ENCODE measurements at regions not wholly inside any gene's neighbourhood (a gene's known extent, or its start where the extent isn't known, plus 50 kb on each side); places are given as distances from the start of the nearest gene placed in this dataset.

DNA sequence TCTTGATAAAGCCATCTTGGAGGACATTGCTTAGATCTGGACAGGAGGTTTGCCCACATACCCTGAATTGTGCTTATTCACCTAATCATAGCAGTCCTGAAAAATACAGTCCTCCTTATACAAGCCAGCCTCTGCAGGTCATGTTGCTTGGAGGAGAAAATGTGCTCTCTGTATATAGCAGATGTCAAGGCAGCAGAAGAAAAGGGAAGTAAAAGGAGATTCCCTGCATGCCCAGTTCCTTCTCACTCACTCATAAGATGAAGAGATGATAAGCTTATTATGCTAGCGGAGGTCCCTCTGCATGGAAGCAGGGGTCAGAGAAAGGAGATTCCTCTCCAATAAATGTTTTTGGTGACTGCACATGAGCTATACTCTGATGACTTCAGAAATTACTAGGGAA lies 458.8 kb upstream of the ZMIZ1 start:
- TF ChIP-seq POLR2A (IDR thresholded peaks at IDR 0.05), result no peak
- TF ChIP-seq, protein P1, sequence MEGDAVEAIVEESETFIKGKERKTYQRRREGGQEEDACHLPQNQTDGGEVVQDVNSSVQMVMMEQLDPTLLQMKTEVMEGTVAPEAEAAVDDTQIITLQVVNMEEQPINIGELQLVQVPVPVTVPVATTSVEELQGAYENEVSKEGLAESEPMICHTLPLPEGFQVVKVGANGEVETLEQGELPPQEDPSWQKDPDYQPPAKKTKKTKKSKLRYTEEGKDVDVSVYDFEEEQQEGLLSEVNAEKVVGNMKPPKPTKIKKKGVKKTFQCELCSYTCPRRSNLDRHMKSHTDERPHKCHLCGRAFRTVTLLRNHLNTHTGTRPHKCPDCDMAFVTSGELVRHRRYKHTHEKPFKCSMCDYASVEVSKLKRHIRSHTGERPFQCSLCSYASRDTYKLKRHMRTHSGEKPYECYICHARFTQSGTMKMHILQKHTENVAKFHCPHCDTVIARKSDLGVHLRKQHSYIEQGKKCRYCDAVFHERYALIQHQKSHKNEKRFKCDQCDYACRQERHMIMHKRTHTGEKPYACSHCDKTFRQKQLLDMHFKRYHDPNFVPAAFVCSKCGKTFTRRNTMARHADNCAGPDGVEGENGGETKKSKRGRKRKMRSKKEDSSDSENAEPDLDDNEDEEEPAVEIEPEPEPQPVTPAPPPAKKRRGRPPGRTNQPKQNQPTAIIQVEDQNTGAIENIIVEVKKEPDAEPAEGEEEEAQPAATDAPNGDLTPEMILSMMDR (IDR thresholded peaks at IDR 0.05 in 4 of 5, conservative IDR thresholded peaks at IDR 0.05 in 1 of 5), result no peak
- no peaks in the 10 kb centered on the region for H3K36me3 ChIP-seq
- H3K4me3 ChIP-seq, result no peak overlapping the region
- H3K9me3 ChIP-seq, result peaks cover 0 to 7% (median 4%) of the 10 kb centered on the region in 3 donors
- in situ Hi-C loops (cut with MboI; ENCODE audit: low sequenced_read_pairs in 4 of 4), result no loop called here
- intact Hi-C loops (cut with DNase I; ENCODE audit: low total_unique reads), result no loop called here
- no peak for DNase-seq
- no peaks in the 10 kb centered on the region for H3K27me3 ChIP-seq
- no peaks in the 10 kb centered on the region for H3K4me1 ChIP-seq
- no peak for ATAC-seq
- no peak overlapping the region for H3K27ac ChIP-seq

DNA sequence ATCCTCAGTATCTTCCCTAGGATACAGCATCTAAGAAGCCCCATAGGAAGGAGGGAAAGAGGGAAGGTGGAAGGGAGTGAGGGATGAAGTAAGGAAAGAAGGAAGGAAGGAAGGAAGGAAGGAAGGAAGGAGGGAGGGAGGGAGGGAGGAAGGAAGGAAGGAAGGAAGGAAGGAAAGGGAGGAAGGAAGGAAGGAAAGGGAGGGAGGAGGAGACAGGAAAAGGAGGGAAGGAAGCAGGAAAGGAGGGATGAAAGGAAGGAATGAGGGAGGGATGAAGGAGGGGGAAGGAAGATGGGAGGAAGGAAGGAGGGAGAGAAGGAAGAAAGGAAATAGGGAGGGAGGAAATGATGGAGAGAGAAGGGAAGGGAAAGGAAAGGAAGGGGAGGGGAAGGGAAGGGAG lies 455.6 kb upstream of the ZMIZ1 start:
- Histone ChIP-seq H3K27me3 (no peaks in the 10 kb centered on the region), H3K27ac (no peak overlapping the region), H3K4me3 (no peak overlapping the region), H3K9me3 (peaks cover 0 to 7% (median 4%) of the 10 kb centered on the region in 3 donors), H3K36me3 (no peaks in the 10 kb centered on the region), H3K4me1 (no peaks in the 10 kb centered on the region)
- in situ Hi-C loops (cut with MboI; ENCODE audit: low sequenced_read_pairs in 4 of 4) (no loop called here), intact Hi-C loops (cut with DNase I; ENCODE audit: low total_unique reads) (no loop called here)
- ATAC-seq, result no peak
- DNase-seq, result no peak
- no peak for TF ChIP-seq POLR2A (IDR thresholded peaks at IDR 0.05)
- TF ChIP-seq, protein P1 (IDR thresholded peaks at IDR 0.05 in 4 of 5, conservative IDR thresholded peaks at IDR 0.05 in 1 of 5), result no peak

DNA sequence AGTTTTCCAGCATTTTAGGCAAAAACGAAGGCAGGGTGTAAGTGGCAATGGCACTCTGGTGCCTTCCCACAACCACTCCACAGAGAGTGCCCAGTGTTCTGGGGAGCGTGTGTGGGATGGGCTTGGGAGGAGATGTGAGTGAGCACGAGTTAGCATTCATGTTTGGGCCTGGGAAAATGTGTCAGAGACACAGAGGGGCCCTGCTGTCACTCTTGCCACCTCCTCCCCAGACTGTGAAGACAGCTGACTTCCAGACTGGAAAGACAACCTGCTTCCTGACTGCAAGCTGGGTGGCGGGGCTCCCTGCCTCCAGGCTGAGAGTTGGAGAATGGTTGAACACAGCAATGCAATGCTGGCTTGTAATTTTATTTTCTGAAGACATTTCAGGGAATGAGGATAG lies 454.5 kb upstream of the ZMIZ1 start:
- Histone ChIP-seq H3K27ac (no peak overlapping the region), H3K4me1 (no peaks in the 10 kb centered on the region), H3K27me3 (no peaks in the 10 kb centered on the region), H3K9me3 (peaks cover 0 to 1% (median 0%) of the 10 kb centered on the region in 3 donors), H3K4me3 (no peak overlapping the region), H3K36me3 (no peaks in the 10 kb centered on the region)
- no peak for DNase-seq
- TF ChIP-seq, protein P1 (IDR thresholded peaks at IDR 0.05 in 4 of 5, conservative IDR thresholded peaks at IDR 0.05 in 1 of 5), result no peak
- TF ChIP-seq POLR2A (IDR thresholded peaks at IDR 0.05), result no peak
- ATAC-seq, result no peak
- in situ Hi-C loops (cut with MboI; ENCODE audit: low sequenced_read_pairs in 4 of 4) (no loop called here), intact Hi-C loops (cut with DNase I; ENCODE audit: low total_unique reads) (no loop called here)

DNA sequence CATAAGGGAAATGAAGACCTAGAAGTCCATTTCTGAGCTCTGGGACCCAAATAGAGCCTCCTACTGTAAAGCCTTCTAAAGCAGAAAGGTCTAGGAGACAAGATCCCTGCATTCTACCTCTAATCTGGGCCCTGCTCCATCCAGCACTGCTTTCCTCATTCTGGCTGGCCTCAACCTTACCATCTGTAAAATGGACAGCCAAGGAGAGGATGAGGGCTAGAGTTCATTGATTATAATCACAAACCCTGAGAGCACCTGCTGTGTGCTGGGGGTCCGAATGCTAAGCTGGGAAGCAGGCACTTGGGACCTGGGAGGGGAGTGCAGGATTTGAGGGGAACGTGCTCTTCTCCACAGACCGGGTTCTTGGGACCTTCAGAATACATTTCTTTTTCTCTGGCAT lies 454.0 kb upstream of the ZMIZ1 start:
- DNase-seq (no peak), ATAC-seq (no peak)
- Histone ChIP-seq H3K4me1 (no peaks in the 10 kb centered on the region), H3K27ac (no peak overlapping the region), H3K9me3 (no peaks in the 10 kb centered on the region), H3K27me3 (no peaks in the 10 kb centered on the region), H3K36me3 (no peaks in the 10 kb centered on the region), H3K4me3 (no peak overlapping the region)
- in situ Hi-C loops (cut with MboI; ENCODE audit: low sequenced_read_pairs in 4 of 4) (no loop called here), intact Hi-C loops (cut with DNase I; ENCODE audit: low total_unique reads) (no loop called here)
- no peak for TF ChIP-seq POLR2A (IDR thresholded peaks at IDR 0.05)
- TF ChIP-seq, protein P1 (IDR thresholded peaks at IDR 0.05 in 4 of 5, conservative IDR thresholded peaks at IDR 0.05 in 1 of 5), result no peak

DNA sequence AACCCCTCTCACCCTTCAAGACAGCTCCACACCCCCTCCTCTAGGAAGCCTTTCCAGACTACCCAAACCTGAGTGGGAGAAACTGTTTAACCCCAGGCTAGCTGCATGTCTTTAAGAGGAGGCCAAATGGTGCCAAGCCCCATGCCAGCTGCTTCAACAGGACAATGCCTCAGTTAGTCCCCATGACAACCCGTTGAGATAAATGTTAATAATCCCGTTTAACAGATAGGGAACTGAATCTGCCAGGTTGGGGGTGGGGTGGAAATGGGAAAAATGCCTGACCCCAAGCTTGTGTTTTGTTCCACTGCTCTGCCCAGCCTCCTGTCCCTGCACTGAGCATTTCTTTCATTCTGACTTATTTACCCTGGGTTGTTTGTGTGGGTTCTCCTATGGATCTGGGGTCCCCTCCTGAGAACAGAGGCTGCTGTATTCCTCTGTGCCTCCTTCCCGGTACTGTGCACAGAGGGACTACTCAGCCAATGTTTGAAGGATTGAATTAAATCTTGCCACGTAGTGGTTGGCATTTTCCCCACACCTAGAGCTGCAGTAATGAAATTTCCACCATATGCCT lies 452.6 kb upstream of the ZMIZ1 start:
- no peak overlapping the region for H3K27ac ChIP-seq
- in situ Hi-C loops (cut with MboI; ENCODE audit: low sequenced_read_pairs in 4 of 4) (no loop called here), intact Hi-C loops (cut with DNase I; ENCODE audit: low total_unique reads) (no loop called here)
- H3K27me3 ChIP-seq, result no peaks in the 10 kb centered on the region
- H3K4me1 ChIP-seq, result no peaks in the 10 kb centered on the region
- H3K9me3 ChIP-seq, result no peaks in the 10 kb centered on the region
- H3K4me3 ChIP-seq, result no peak overlapping the region
- DNase-seq, result no peak
- no peak for ATAC-seq
- no peaks in the 10 kb centered on the region for H3K36me3 ChIP-seq
- no peak for TF ChIP-seq POLR2A (IDR thresholded peaks at IDR 0.05)
- TF ChIP-seq, protein P1 (IDR thresholded peaks at IDR 0.05 in 4 of 5, conservative IDR thresholded peaks at IDR 0.05 in 1 of 5), result no peak

Measured in gastrocnemius medialis (tissue), 4 donors.